ENCODE measurements at regions not wholly inside any gene's neighbourhood (a gene's known extent, or its start where the extent isn't known, plus 50 kb on each side); places are given as distances from the start of the nearest gene placed in this dataset.

GRCh38 chr1:222074317-222074716 is 332.4 kb upstream of the DUSP10 start:
- no peaks in the 10 kb centered on the region for H3K36me3 Mint-ChIP-seq
- ChIA-PET CTCF (no interaction called here), POLR2A (no interaction called here)
- TF ChIP-seq ZNF263 (CRISPR knock-in tag; IDR thresholded peaks at IDR 0.05; ENCODE audit: low read depth) (no peak), ZNF121 (CRISPR knock-in tag; IDR thresholded peaks at IDR 0.05) (no peak), GRHL2 (CRISPR knock-in tag; IDR thresholded peaks at IDR 0.05; ENCODE audit: insufficient replicate concordance, severe bottlenecking) (no peak), ATF1 (CRISPR knock-in tag; IDR thresholded peaks at IDR 0.05) (no peak), HMGA2 (CRISPR knock-in tag; IDR thresholded peaks at IDR 0.05) (no peak), GTF2I (CRISPR knock-in tag; conservative IDR thresholded peaks at IDR 0.05) (no peak), NFE2L1 (CRISPR knock-in tag; IDR thresholded peaks at IDR 0.05) (no peak), MLX (CRISPR knock-in tag; IDR thresholded peaks at IDR 0.05) (no peak), ZNF232 (CRISPR knock-in tag; IDR thresholded peaks at IDR 0.05) (no peak), FOXJ3 (CRISPR knock-in tag; IDR thresholded peaks at IDR 0.05; ENCODE audit: borderline replicate concordance) (no peak), E2F4 (CRISPR knock-in tag; IDR thresholded peaks at IDR 0.05; ENCODE audit: borderline replicate concordance, low read depth) (no peak), NFATC4 (CRISPR knock-in tag; IDR thresholded peaks at IDR 0.05) (no peak), ZNF512 (CRISPR knock-in tag; IDR thresholded peaks at IDR 0.05; ENCODE audit: borderline replicate concordance) (no peak), ZNF416 (CRISPR knock-in tag; IDR thresholded peaks at IDR 0.05) (no peak), NR3C1 (CRISPR knock-in tag; conservative IDR thresholded peaks at IDR 0.05; ENCODE audit: low read depth) (no peak)
- H3K9me3 Mint-ChIP-seq = peaks cover 4% of the 10 kb centered on the region; the same call in 1 of the 2 replicates
- H3K4me1 Mint-ChIP-seq = peaks cover 27% of the 10 kb centered on the region
- H3K27me3 Mint-ChIP-seq (ENCODE audit: low read depth) = no peaks in the 10 kb centered on the region
- DNase-seq (ENCODE audit: low spot score) = no peak
- ATAC-seq = no peak
- no peak overlapping the region for H3K4me3 Mint-ChIP-seq
- H3K27ac Mint-ChIP-seq = no peak overlapping the region

GRCh38 chr1:222073307-222073995 is 331.6 kb upstream of the DUSP10 start:
- Mint-ChIP-seq H3K4me3 (no peak overlapping the region), H3K27ac (no peak overlapping the region), H3K27me3 (ENCODE audit: low read depth) (no peaks in the 10 kb centered on the region), H3K4me1 (peaks cover 25% of the 10 kb centered on the region), H3K36me3 (no peaks in the 10 kb centered on the region), H3K9me3 (peaks cover 4% of the 10 kb centered on the region; the same call in 1 of the 2 replicates)
- no peak for TF ChIP-seq ZNF512 (CRISPR knock-in tag; IDR thresholded peaks at IDR 0.05; ENCODE audit: borderline replicate concordance)
- TF ChIP-seq JAZF1 (CRISPR knock-in tag; IDR thresholded peaks at IDR 0.05) = no peak
- TF ChIP-seq CREM (CRISPR knock-in tag; IDR thresholded peaks at IDR 0.05) = no peak
- TF ChIP-seq GABPB1 (CRISPR knock-in tag; IDR thresholded peaks at IDR 0.05) = no peak
- TF ChIP-seq USF2 (CRISPR knock-in tag; IDR thresholded peaks at IDR 0.05) = no peak
- TF ChIP-seq NR2C2 (CRISPR knock-in tag; IDR thresholded peaks at IDR 0.05) = no peak
- DNase-seq (ENCODE audit: low spot score) (no peak), ATAC-seq (no peak)
- ChIA-PET POLR2A (no interaction called here), CTCF (no interaction called here)

All from WTC11 (cell line).